NCI-H524 (cell line): ENCODE measurements at regions not wholly inside any gene's neighbourhood (a gene's known extent, or its start where the extent isn't known, plus 50 kb on each side); places are given as distances from the start of the nearest gene placed in this dataset.
"Not testable (repeated sequence)": the region's sequence is repeated elsewhere in the genome, so short reads cannot be mapped to it uniquely, and the experiment has no call there.

Source experiments
- DNase-seq, 2 experiments: peaks; one replicate each; lab custom pipeline; 2025; lab: John Stamatoyannopoulos, UW

- not testable (repeated sequence) for DNase-seq
These were observed 577.7 kb upstream of the TPTE start for GRCh38 chr21:9943639-9944038.

- not testable (repeated sequence) for DNase-seq
These were observed 575.3 kb upstream of the TPTE start for GRCh38 chr21:9946057-9946456.

- not testable (repeated sequence) for DNase-seq
These were observed 571.7 kb upstream of the TPTE start for GRCh38 chr21:9949510-9950289.

GRCh38 chr21:9950363-9950762 is 571.0 kb upstream of the TPTE start:
- DNase-seq = peak; percentile 15 to 70

- peak in 1 of 2 experiments; percentile 97 for DNase-seq
These were observed 562.6 kb upstream of the TPTE start for GRCh38 chr21:9958791-9959190.

- peak in 1 of 2 experiments; percentile 34 for DNase-seq
These were observed 562.0 kb upstream of the TPTE start for GRCh38 chr21:9959220-9959964.

- DNase-seq = not testable (repeated sequence)
These were observed 552.0 kb upstream of the TPTE start for GRCh38 chr21:9969399-9969798.

- not testable (repeated sequence) for DNase-seq
These were observed 549.4 kb upstream of the TPTE start for GRCh38 chr21:9972018-9972417.

GRCh38 chr21:9978371-9978770 is 543.0 kb upstream of the TPTE start:
- DNase-seq = not testable (repeated sequence)

GRCh38 chr21:9997507-9997906 is 523.9 kb upstream of the TPTE start:
- DNase-seq = not testable (repeated sequence)

- not testable (repeated sequence) for DNase-seq
These were observed 518.5 kb upstream of the TPTE start for GRCh38 chr21:10002762-10003313.

- not testable (repeated sequence) for DNase-seq
These were observed 515.6 kb upstream of the TPTE start for GRCh38 chr21:10005791-10006190.

- not testable (repeated sequence) for DNase-seq
These were observed 504.4 kb upstream of the TPTE start for GRCh38 chr21:10016991-10017390.

GRCh38 chr21:10017757-10018156 is 503.6 kb upstream of the TPTE start:
- DNase-seq = not testable (repeated sequence)

- not testable (repeated sequence) for DNase-seq
These were observed 499.9 kb upstream of the TPTE start for GRCh38 chr21:10021462-10021861.

- not testable (repeated sequence) for DNase-seq
These were observed 498.6 kb upstream of the TPTE start for GRCh38 chr21:10022745-10023144.
